ENCODE measurements at regions not wholly inside any gene's neighbourhood (a gene's known extent, or its start where the extent isn't known, plus 50 kb on each side); places are given as distances from the start of the nearest gene placed in this dataset.

DNA sequence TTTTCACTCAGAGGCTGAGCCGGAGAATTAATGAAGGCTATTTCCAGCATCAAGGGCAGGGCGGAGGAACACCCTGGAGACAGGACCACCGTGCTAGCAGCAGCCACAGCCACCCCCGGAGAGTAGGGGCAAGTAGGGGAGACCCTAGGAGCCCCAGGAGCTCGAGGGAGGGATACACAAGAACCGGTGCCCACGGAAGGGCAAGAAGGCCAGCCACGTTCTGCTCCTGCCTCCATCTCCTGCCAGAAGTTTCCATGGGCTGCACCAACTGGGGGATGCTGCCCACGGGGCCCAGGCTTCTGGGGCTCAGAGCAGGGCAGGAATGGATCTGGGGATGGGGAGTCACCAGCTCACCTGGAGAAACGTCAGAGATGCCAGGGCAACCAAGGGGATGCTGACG lies 626.8 kb downstream of the TBC1D22A start:
- no peak overlapping the region for H3K4me3 ChIP-seq (ENCODE audit: low read depth, low read length)
- TF ChIP-seq, protein P1, sequence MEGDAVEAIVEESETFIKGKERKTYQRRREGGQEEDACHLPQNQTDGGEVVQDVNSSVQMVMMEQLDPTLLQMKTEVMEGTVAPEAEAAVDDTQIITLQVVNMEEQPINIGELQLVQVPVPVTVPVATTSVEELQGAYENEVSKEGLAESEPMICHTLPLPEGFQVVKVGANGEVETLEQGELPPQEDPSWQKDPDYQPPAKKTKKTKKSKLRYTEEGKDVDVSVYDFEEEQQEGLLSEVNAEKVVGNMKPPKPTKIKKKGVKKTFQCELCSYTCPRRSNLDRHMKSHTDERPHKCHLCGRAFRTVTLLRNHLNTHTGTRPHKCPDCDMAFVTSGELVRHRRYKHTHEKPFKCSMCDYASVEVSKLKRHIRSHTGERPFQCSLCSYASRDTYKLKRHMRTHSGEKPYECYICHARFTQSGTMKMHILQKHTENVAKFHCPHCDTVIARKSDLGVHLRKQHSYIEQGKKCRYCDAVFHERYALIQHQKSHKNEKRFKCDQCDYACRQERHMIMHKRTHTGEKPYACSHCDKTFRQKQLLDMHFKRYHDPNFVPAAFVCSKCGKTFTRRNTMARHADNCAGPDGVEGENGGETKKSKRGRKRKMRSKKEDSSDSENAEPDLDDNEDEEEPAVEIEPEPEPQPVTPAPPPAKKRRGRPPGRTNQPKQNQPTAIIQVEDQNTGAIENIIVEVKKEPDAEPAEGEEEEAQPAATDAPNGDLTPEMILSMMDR (conservative IDR thresholded peaks at IDR 0.05; ENCODE audit: low read depth, low read length), result no peak
- DNase-seq (ENCODE audit: low read depth), result no peak

DNA sequence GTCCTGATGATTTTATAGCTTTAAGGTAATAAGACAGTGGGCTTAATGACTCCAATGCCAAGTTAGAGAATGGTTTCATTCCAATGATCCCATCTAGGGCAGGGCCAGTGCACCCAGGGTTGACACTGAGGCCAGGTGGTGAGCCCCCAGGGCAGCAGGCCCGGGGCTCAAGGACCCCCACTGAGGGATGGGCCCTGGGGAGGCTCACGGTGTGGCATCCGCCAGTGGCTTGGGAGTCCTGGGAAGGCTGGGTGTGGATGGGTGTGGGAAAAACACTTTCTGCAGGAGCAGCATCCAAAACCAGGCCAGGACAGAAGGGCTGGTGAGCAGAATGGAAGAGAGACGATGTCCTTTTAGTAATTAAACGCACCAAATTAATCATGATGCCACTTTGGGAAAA lies 626.3 kb downstream of the TBC1D22A start:
- no peak overlapping the region for H3K4me3 ChIP-seq (ENCODE audit: low read depth, low read length)
- DNase-seq (ENCODE audit: low read depth), result no peak
- TF ChIP-seq, protein P1 (conservative IDR thresholded peaks at IDR 0.05; ENCODE audit: low read depth, low read length), result no peak

DNA sequence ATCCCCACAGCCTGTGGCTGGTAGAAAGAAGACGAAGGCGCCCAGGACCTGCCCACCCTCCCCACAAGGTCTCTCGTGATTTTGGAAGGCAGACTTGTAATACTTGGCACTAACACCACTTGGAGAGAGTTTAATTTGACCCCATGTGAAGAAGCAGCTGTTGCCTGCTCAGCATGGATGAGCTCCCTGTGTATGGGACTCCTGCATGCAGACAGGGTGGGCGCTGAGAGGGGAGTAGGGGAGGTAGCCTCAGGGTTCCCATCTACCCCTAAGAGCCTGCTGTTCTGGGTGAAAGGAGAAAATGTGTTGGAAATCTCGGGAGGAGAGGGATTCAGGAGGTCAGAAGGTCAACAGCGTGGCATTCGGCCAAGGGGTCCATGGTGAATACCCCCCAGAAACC lies 625.9 kb downstream of the TBC1D22A start:
- TF ChIP-seq, protein P1 (conservative IDR thresholded peaks at IDR 0.05; ENCODE audit: low read depth, low read length), result no peak
- no peak overlapping the region for H3K4me3 ChIP-seq (ENCODE audit: low read depth, low read length)
- DNase-seq (ENCODE audit: low read depth), result no peak

DNA sequence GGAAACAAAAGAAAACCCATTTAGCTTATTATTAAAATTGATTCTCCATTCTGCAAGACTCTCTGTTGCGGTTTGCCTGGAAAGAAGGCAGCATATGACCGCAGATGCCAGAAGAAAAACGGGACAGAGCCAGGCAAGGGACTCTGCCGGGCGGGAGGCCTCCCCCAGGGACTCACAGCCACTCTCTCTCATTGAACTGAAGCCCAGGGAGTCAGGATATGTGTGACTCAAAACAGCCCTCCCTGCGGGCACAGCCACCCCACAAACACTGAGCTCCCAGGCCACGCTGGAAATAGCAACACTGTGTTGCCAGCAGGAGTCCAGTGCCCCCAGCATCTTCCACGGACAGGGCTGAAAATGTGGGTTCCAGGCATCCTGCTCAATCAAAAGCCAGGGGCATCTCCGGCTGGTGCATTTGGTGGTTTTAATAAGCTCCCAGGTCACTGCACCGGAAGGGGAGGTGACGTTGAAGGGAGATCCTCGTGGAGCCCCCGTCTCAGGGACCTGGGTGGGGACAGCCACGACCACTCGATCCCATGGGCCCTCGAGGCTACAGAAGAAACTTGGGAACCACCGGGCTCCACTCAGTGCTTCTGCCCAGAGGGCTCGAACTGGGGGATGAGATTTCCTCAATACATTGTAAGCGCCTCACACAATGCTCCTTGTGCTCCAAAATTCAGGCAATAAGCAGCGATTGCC lies 624.5 kb downstream of the TBC1D22A start:
- TF ChIP-seq, protein P1 (conservative IDR thresholded peaks at IDR 0.05; ENCODE audit: low read depth, low read length), result no peak
- DNase-seq (ENCODE audit: low read depth), result no peak
- H3K4me3 ChIP-seq (ENCODE audit: low read depth, low read length), result no peak overlapping the region

DNA sequence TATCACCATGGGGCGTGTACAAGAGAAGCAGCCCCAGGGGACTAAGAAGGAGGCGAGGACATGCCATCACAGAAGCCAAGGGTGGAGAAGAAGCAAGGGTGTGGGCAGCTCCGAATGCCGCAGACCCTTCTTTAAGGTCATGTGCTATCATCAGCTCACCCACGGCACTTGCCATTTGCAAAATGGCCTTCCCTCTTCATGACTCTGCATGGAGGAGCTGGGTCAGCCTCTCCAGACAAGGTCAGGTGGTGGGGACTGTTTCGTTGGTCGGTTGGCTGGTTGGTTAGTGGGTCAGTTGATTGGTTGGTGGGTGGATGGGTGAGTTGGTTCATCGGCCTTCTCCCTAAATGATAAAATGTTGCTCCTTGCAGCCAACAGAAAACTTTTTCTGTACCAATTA lies 622.5 kb downstream of the TBC1D22A start:
- no peak overlapping the region for H3K4me3 ChIP-seq (ENCODE audit: low read depth, low read length)
- no peak for DNase-seq (ENCODE audit: low read depth)
- TF ChIP-seq, protein P1 (conservative IDR thresholded peaks at IDR 0.05; ENCODE audit: low read depth, low read length), result no peak

DNA sequence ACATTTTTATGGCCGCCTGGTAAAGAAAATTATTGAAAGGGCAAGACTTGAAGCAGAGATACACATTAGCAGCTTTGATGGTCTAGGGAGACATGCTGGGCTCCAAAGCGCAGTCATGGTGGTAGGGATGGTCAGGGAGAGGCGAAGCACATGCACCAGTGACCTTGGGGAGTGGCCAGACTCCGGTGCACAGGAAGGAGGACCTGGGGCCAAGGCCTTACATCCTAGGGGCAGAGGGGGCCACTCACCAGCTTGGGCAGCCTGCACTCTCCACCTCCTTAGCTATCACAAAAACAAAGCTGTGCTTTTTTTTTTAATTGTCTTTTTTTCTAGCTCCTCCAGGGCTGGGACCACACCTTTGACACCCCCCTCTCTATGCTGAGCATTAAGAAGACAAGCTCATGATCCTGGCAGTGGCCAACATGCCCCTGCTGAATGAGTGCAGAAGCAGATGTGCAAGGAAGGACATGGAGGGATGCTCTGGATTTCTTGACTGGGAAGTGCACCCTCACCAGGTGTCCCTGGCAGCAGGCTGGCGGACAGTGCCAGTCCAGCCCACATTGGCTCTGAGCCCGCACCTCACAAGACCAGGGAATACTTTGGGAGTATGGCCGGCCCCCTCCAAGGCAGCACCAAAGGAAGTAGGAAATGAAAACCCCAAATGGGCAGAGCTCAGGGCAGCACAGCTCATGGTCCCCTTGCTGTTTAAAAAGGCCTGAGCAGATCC lies 619.9 kb downstream of the TBC1D22A start:
- TF ChIP-seq, protein P1 (conservative IDR thresholded peaks at IDR 0.05; ENCODE audit: low read depth, low read length), result no peak
- no peak for DNase-seq (ENCODE audit: low read depth)
- no peak overlapping the region for H3K4me3 ChIP-seq (ENCODE audit: low read depth, low read length)

DNA sequence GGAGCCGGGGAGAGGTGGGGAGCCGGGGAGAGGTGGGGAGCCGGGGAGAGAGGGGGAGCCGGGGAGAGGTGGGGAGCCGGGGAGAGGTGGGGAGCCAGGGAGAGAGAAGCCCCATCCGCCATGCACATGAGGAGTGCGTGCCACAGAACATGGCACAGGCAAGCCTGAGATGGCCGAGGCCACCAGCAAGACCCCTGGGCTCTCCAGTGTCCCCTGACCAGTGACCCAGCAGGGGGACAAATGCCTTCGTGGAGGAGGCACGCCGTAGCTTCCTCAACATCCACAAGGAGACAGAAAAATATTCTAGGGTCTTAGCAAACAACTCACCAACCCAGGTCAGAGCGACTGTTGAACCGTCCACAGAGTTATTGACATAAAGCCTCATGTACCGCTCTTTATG lies 618.8 kb downstream of the TBC1D22A start:
- DNase-seq (ENCODE audit: low read depth), result no peak
- no peak overlapping the region for H3K4me3 ChIP-seq (ENCODE audit: low read depth, low read length)
- TF ChIP-seq, protein P1 (conservative IDR thresholded peaks at IDR 0.05; ENCODE audit: low read depth, low read length), result no peak
